Right lobe of liver (tissue), 6 donors: ENCODE measurements at regions not wholly inside any gene's neighbourhood (a gene's known extent, or its start where the extent isn't known, plus 50 kb on each side); places are given as distances from the start of the nearest gene placed in this dataset.

Source experiments
- ATAC-seq, 4 donors: fragments of 200-7000 bp; cut with Tn5 transposase; one replicate each; pipeline ENCODE4 v1.9.1; 2020; ENCODE audit warnings: mild to moderate bottlenecking in 4 of 4, moderate library complexity in 4 of 4
- DNase-seq, 3 donors: peaks; one replicate each; pipeline ENCODE4 v3.0.0-alpha.2; 2020
- H3K27ac ChIP-seq, 3 donors: fragments of 200-600 bp; one replicate each; pipeline ENCODE4 v1.8.0; 2022
- H3K27me3 ChIP-seq, 2 donors: fragments of 200-600 bp; one replicate each; pipeline ENCODE4 v1.8.0; 2022
- H3K36me3 ChIP-seq, 4 donors: fragments of 200-600 bp; sonication (generic) in 1 of 4; one replicate each; pipeline versions ENCODE4 v1.5.1 to v1.8.0; 2017 to 2022; ENCODE audit warnings: control low read depth in 1 of 4
- H3K4me1 ChIP-seq, 4 donors: fragments of 200-600 bp; sonication (generic) in 1 of 4; one replicate each; pipeline versions ENCODE4 v1.5.1 to v1.8.0; 2017 to 2022; ENCODE audit warnings: control low read depth in 1 of 4
- H3K4me3 ChIP-seq, 3 donors: fragments of 200-600 bp; one replicate each; pipeline ENCODE4 v1.8.0; 2022
- H3K9me3 ChIP-seq, 4 donors: fragments of 200-600 bp; sonication (generic) in 1 of 4; one replicate each; pipeline versions ENCODE4 v1.5.1 to v1.8.0; 2017 to 2022; ENCODE audit warnings: control low read depth in 1 of 4
- CTCF ChIP-seq, 4 donors: fragments of 200-600 bp in 3 of 4; fragments of 450-650 bp in 1 of 4; IDR thresholded peaks; one replicate each; pipeline versions ENCODE4 v1.5.1 to v1.8.0; 2016 to 2022; ENCODE audit warnings: antibody characterized with exemption in 4 of 4, mild to moderate bottlenecking in 2 of 4
- POLR2A ChIP-seq: fragments of 450-650 bp; IDR thresholded peaks from one replicate; pipeline ENCODE4 v1.6.1; 2017; ENCODE audit warnings: antibody characterized with exemption, mild to moderate bottlenecking
- WGBS: methylation state at CpG from one replicate; pipeline ENCODE4 v1.1.6; 2018; ENCODE audit warnings: low coverage, low lambda C conversion rate; ENCODE audit not compliant: insufficient coverage; ENCODE audit errors: missing lambda C conversion rate; 5-methylcytosine and 5-hydroxymethylcytosine counted together
- intact Hi-C, 2 donors: fragments of 100-400 bp; cut with DNase I; formaldehyde crosslinking; loops; one replicate each; pipeline versions ENCODE4 v1.11.2 to v1.14.1; 2022
- donor health status: DM: no; HTN: yes; CAD: no.
- donor health status: DM: no; HTN: no; CAD: no.
- donor health status: DM: no; HTN: no; CAD: no.
- donor health status: DM: no; HTN: yes; CAD: no.
- donor health status: DM: no; HTN: yes; CAD: no.

- WGBS, result 75% methylated on average over 2 of the region's 2 CpGs
- Histone ChIP-seq H3K4me1 (no peaks in the 10 kb centered on the region), H3K27ac (no peak overlapping the region), H3K9me3 (no peaks in the 10 kb centered on the region), H3K27me3 (no peaks in the 10 kb centered on the region), H3K36me3 (no peaks in the 10 kb centered on the region), H3K4me3 (no peak overlapping the region)
- DNase-seq (no peak), ATAC-seq (no peak)
- intact Hi-C loops, result no loop called here
- TF ChIP-seq POLR2A, result no peak
Measured at GRCh38 chr15:94047566-94047965, 183.8 kb upstream of the MCTP2 start.

- H3K36me3 ChIP-seq, result no peaks in the 10 kb centered on the region
- WGBS, result 58% methylated on average over 7 of the region's 9 CpGs
- no peak overlapping the region for H3K27ac ChIP-seq
- no peak overlapping the region for H3K4me3 ChIP-seq
- no peak for DNase-seq
- TF ChIP-seq POLR2A (no peak), CTCF (IDR thresholded peaks at IDR 0.05) (no peak)
- intact Hi-C loops, result no loop called here
- H3K9me3 ChIP-seq, result no peaks in the 10 kb centered on the region
- no peak for ATAC-seq
- H3K27me3 ChIP-seq, result no peaks in the 10 kb centered on the region
- H3K4me1 ChIP-seq, result no peaks in the 10 kb centered on the region
Measured at GRCh38 chr15:94042180-94042928, 189.0 kb upstream of the MCTP2 start.

- Histone ChIP-seq H3K27ac (no peak overlapping the region), H3K4me3 (no peak overlapping the region), H3K36me3 (no peaks in the 10 kb centered on the region), H3K9me3 (no peaks in the 10 kb centered on the region), H3K4me1 (no peaks in the 10 kb centered on the region), H3K27me3 (no peaks in the 10 kb centered on the region)
- no peak for DNase-seq
- no peak for ATAC-seq
- WGBS, result 49% methylated on average over 3 of the region's 3 CpGs
- TF ChIP-seq CTCF (IDR thresholded peaks at IDR 0.05), result no peak
- no peak for TF ChIP-seq POLR2A
- intact Hi-C loops, result no loop called here
Measured at GRCh38 chr15:94041746-94042145, 189.6 kb upstream of the MCTP2 start.

- WGBS, result 68% methylated on average over 2 of the region's 2 CpGs
- no peaks in the 10 kb centered on the region for H3K4me1 ChIP-seq
- no peak for TF ChIP-seq POLR2A
- TF ChIP-seq CTCF (IDR thresholded peaks at IDR 0.05), result no peak
- no peak overlapping the region for H3K4me3 ChIP-seq
- H3K27ac ChIP-seq, result no peak overlapping the region
- DNase-seq (no peak), ATAC-seq (no peak)
- H3K27me3 ChIP-seq, result no peaks in the 10 kb centered on the region
- no peaks in the 10 kb centered on the region for H3K36me3 ChIP-seq
- intact Hi-C loops, result no loop called here
- H3K9me3 ChIP-seq, result no peaks in the 10 kb centered on the region
Measured at GRCh38 chr15:94040541-94041248, 190.7 kb upstream of the MCTP2 start.

- WGBS, result 56% methylated on average over 2 of the region's 2 CpGs
- H3K4me1 ChIP-seq, result no peaks in the 10 kb centered on the region
- H3K27me3 ChIP-seq, result no peaks in the 10 kb centered on the region
- no peak for ATAC-seq
- no peak overlapping the region for H3K27ac ChIP-seq
- H3K9me3 ChIP-seq, result no peaks in the 10 kb centered on the region
- H3K36me3 ChIP-seq, result no peaks in the 10 kb centered on the region
- DNase-seq, result no peak
- TF ChIP-seq CTCF (IDR thresholded peaks at IDR 0.05) (no peak), POLR2A (no peak)
- H3K4me3 ChIP-seq, result no peak overlapping the region
- intact Hi-C loops, result no loop called here
Measured at GRCh38 chr15:94036156-94036555, 195.2 kb upstream of the MCTP2 start.
